H9 (cell line): ENCODE measurements at regions not wholly inside any gene's neighbourhood (a gene's known extent, or its start where the extent isn't known, plus 50 kb on each side); places are given as distances from the start of the nearest gene placed in this dataset.

Source experiments
- DNase-seq: peaks from one replicate; pipeline ENCODE4 v3.0.0-alpha.2; 2017
- H2AFZ ChIP-seq: one replicate; pipeline ENCODE4 v1.6.1; 2013; ENCODE audit warnings: mild to moderate bottlenecking, low read length, control low read depth, moderate library complexity
- H2AK5ac ChIP-seq: 2 replicates; pipeline ENCODE4 v1.6.1; 2013; ENCODE audit warnings: low read length, control low read depth, mixed read lengths; ENCODE audit not compliant: insufficient read length
- H2BK120ac ChIP-seq: one replicate; pipeline ENCODE4 v1.6.1; 2013; ENCODE audit warnings: low read depth, mild to moderate bottlenecking, low read length, control low read depth, inconsistent platforms; ENCODE audit not compliant: poor library complexity, severe bottlenecking
- H2BK12ac ChIP-seq: 2 replicates; pipeline ENCODE4 v1.6.1; 2013; ENCODE audit warnings: low read length, control low read depth, mixed read lengths, low read depth; ENCODE audit not compliant: insufficient read length
- H2BK15ac ChIP-seq: 2 replicates; pipeline ENCODE4 v1.6.1; 2013; ENCODE audit warnings: low read depth, low read length, control low read depth
- H2BK20ac ChIP-seq: one replicate; pipeline ENCODE4 v1.6.1; 2013; ENCODE audit warnings: low read depth, mild to moderate bottlenecking, low read length, control low read depth, inconsistent platforms; ENCODE audit not compliant: poor library complexity, severe bottlenecking
- H2BK5ac ChIP-seq: 2 replicates; pipeline ENCODE4 v1.6.1; 2013; ENCODE audit warnings: low read length, control low read depth, mixed read lengths; ENCODE audit not compliant: insufficient read length
- H3K14ac ChIP-seq: 2 replicates; pipeline ENCODE4 v1.6.1; 2013; ENCODE audit warnings: low read length, control low read depth; ENCODE audit not compliant: insufficient read depth
- H3K18ac ChIP-seq: 2 replicates; pipeline ENCODE4 v1.6.1; 2013; ENCODE audit warnings: low read depth, mild to moderate bottlenecking, mixed read lengths, low read length, control low read depth; ENCODE audit not compliant: insufficient read length
- H3K23ac ChIP-seq: 2 replicates; pipeline ENCODE4 v1.6.1; 2013; ENCODE audit warnings: low read length, control low read depth, mixed read lengths, low read depth; ENCODE audit not compliant: insufficient read length
- H3K23me2 ChIP-seq: 2 replicates; pipeline ENCODE4 v1.6.1; 2013; ENCODE audit warnings: low read depth, mild to moderate bottlenecking, mixed read lengths, low read length, control low read depth; ENCODE audit not compliant: insufficient read length, poor library complexity, severe bottlenecking
- H3K27ac ChIP-seq: 2 replicates; pipeline ENCODE4 v1.5.1; 2013; ENCODE audit warnings: low read length, control low read depth, mixed read lengths, low read depth; ENCODE audit not compliant: insufficient read length
- H3K27me3 ChIP-seq: 2 replicates; pipeline ENCODE4 v1.6.1; 2013; ENCODE audit warnings: low read length, control low read depth, inconsistent platforms; ENCODE audit not compliant: insufficient read depth
- H3K4ac ChIP-seq: 2 replicates; pipeline ENCODE4 v1.6.1; 2013; ENCODE audit warnings: low read depth, mild to moderate bottlenecking, control low read depth, inconsistent platforms, low read length, moderate library complexity
- H3K4me1 ChIP-seq: 2 replicates; pipeline ENCODE4 v1.6.1; 2013; ENCODE audit warnings: low read length, control low read depth, inconsistent platforms; ENCODE audit not compliant: insufficient read depth
- H3K4me2 ChIP-seq: 2 replicates; pipeline ENCODE4 v1.6.1; 2013; ENCODE audit warnings: low read length, control low read depth, mixed read lengths; ENCODE audit not compliant: insufficient read length, insufficient read depth
- H3K56ac ChIP-seq: 2 replicates; pipeline ENCODE4 v1.6.1; 2013; ENCODE audit warnings: low read depth, mild to moderate bottlenecking, mixed read lengths, low read length, control low read depth; ENCODE audit not compliant: insufficient read length
- H3K79me1 ChIP-seq: 2 replicates; pipeline ENCODE4 v1.6.1; 2013; ENCODE audit warnings: low read depth, mild to moderate bottlenecking, moderate library complexity, low read length, control low read depth, inconsistent platforms; ENCODE audit not compliant: insufficient read depth, poor library complexity, severe bottlenecking
- H3K79me2 ChIP-seq: 2 replicates; pipeline ENCODE4 v1.6.1; 2013; ENCODE audit warnings: low read length, control low read depth, inconsistent platforms; ENCODE audit not compliant: insufficient read depth
- H3K9ac ChIP-seq: 2 replicates; pipeline ENCODE4 v1.6.1; 2013; ENCODE audit warnings: low read length, control low read depth, mixed read lengths; ENCODE audit not compliant: insufficient read length; ENCODE audit errors: extremely low read depth
- H3K9me3 ChIP-seq: one replicate; pipeline ENCODE4 v1.6.1; 2013; ENCODE audit warnings: low read depth, low read length, inconsistent platforms; ENCODE audit not compliant: control insufficient read depth
- H3T11ph ChIP-seq: one replicate; pipeline ENCODE4 v1.6.1; 2013; ENCODE audit warnings: mild to moderate bottlenecking, low read length, control low read depth, inconsistent platforms
- H4K20me1 ChIP-seq: one replicate; pipeline ENCODE4 v1.6.1; 2013; ENCODE audit not compliant: control insufficient read depth, insufficient read length, insufficient read depth
- H4K5ac ChIP-seq: 2 replicates; pipeline ENCODE4 v1.6.1; 2013; ENCODE audit warnings: low read depth, mild to moderate bottlenecking, mixed read lengths, low read length, control low read depth; ENCODE audit not compliant: insufficient read length
- H4K8ac ChIP-seq: replicated peaks from 2 replicates; pipeline ENCODE4 v1.6.1; 2013; ENCODE audit warnings: low read length, control low read depth, mixed read lengths, low read depth; ENCODE audit not compliant: insufficient read length
- H4K91ac ChIP-seq: 2 replicates; pipeline ENCODE4 v1.6.1; 2013; ENCODE audit warnings: low read depth, mild to moderate bottlenecking, moderate library complexity, mixed read lengths, low read length, control low read depth; ENCODE audit not compliant: insufficient read length
- H3K27ac Mint-ChIP-seq, 3 experiments: 2 replicates in 2 of 3; 3 replicates in 1 of 3; pipeline ENCODE4 v1.8.0; 2020 to 2021; ENCODE audit warnings: mixed read lengths in 3 of 3, mild to moderate bottlenecking in 1 of 3, moderate library complexity in 1 of 3
- H3K27me3 Mint-ChIP-seq: 2 replicates; pipeline ENCODE4 v1.8.0; 2021; ENCODE audit warnings: low read depth, mild to moderate bottlenecking, moderate library complexity, mixed read lengths
- H3K36me3 Mint-ChIP-seq, 3 experiments: 2 replicates in 2 of 3; 3 replicates in 1 of 3; pipeline ENCODE4 v1.8.0; 2020 to 2021; ENCODE audit warnings: low read depth in 3 of 3, mixed read lengths in 3 of 3; ENCODE audit not compliant: insufficient read depth in 1 of 3
- H3K4me1 Mint-ChIP-seq, 2 experiments: 2 replicates each; pipeline ENCODE4 v1.8.0; 2020; ENCODE audit warnings: mixed read lengths in 2 of 2
- H3K4me3 Mint-ChIP-seq, 2 experiments: 2 replicates in 1 of 2; 3 replicates in 1 of 2; pipeline ENCODE4 v1.8.0; 2020 to 2021; ENCODE audit warnings: mild to moderate bottlenecking in 2 of 2, mixed read lengths in 2 of 2, moderate library complexity in 1 of 2
- H3K9me3 Mint-ChIP-seq, 2 experiments: 2 replicates in 1 of 2; 3 replicates in 1 of 2; pipeline ENCODE4 v1.8.0; 2020; ENCODE audit warnings: mild to moderate bottlenecking in 2 of 2, mixed read lengths in 2 of 2, moderate library complexity in 1 of 2
- CTCF ChIP-seq: fragments of 200-600 bp; sonication (generic); conservative IDR thresholded peaks from 3 replicates; pipeline ENCODE4 v1.8.0; 2021; ENCODE audit warnings: antibody characterized with exemption, mild to moderate bottlenecking
- WGBS: extraction: QIAGEN DNeasy Blood & Tissue Kit; methylation state at CpG from one replicate; pipeline ENCODE4 v1.1.7; 2013; ENCODE audit warnings: missing lambda C conversion rate, low lambda C conversion rate, mixed read lengths; ENCODE audit not compliant: insufficient read length; ENCODE audit errors: extremely low coverage; 5-methylcytosine and 5-hydroxymethylcytosine counted together

GRCh38 chr12:4191149-4191548, 82.4 kb upstream of the CCND2 start:
- Histone ChIP-seq H3K18ac (no peak overlapping the region), H3K9ac (no peak overlapping the region), H4K20me1 (no peaks in the 10 kb centered on the region), H3K4ac (no peak overlapping the region), H4K91ac (no peak overlapping the region), H3K23ac (no peak overlapping the region), H2BK120ac (no peak overlapping the region), H2BK12ac (no peak overlapping the region), H3K4me2 (no peak overlapping the region), H3T11ph (no peak overlapping the region), H2AFZ (no peak overlapping the region), H3K27ac (no peak overlapping the region), H4K8ac (no peak overlapping the region), H3K23me2 (no peaks in the 10 kb centered on the region), H2BK15ac (no peak overlapping the region), H3K9me3 (no peaks in the 10 kb centered on the region), H2AK5ac (no peak overlapping the region), H3K79me2 (no peaks in the 10 kb centered on the region), H4K5ac (no peak overlapping the region), H3K14ac (no peak overlapping the region), H3K79me1 (no peaks in the 10 kb centered on the region), H3K27me3 (no peaks in the 10 kb centered on the region), H3K56ac (no peak overlapping the region), H3K4me1 (no peaks in the 10 kb centered on the region; the same call in 1 of the 2 replicates), H2BK5ac (no peak overlapping the region), H2BK20ac (no peak overlapping the region)
- H3K27me3 Mint-ChIP-seq: peaks cover 8% of the 10 kb centered on the region
- H3K36me3 Mint-ChIP-seq: no peaks in the 10 kb centered on the region
- H3K4me1 Mint-ChIP-seq: peaks cover 19 to 27% of the 10 kb centered on the region in 2 experiments
- no peak for DNase-seq
- no peak for TF ChIP-seq CTCF
- H3K4me3 Mint-ChIP-seq: no peak overlapping the region
- H3K9me3 Mint-ChIP-seq: no peaks in the 10 kb centered on the region
- WGBS: no CpG with 5 or more reads among the region's 3 CpGs
- no peak overlapping the region for H3K27ac Mint-ChIP-seq
